Right lobe of liver (tissue), 6 donors: ENCODE measurements at regions not wholly inside any gene's neighbourhood (a gene's known extent, or its start where the extent isn't known, plus 50 kb on each side); places are given as distances from the start of the nearest gene placed in this dataset.

ENCODE experiments used
- ATAC-seq, 4 donors: fragments of 200-7000 bp; cut with Tn5 transposase; one replicate each; pipeline ENCODE4 v1.9.1; 2020; ENCODE audit warnings: mild to moderate bottlenecking in 4 of 4, moderate library complexity in 4 of 4
- DNase-seq, 3 donors: peaks; one replicate each; pipeline ENCODE4 v3.0.0-alpha.2; 2020
- H3K27ac ChIP-seq, 3 donors: fragments of 200-600 bp; one replicate each; pipeline ENCODE4 v1.8.0; 2022
- H3K27me3 ChIP-seq, 2 donors: fragments of 200-600 bp; one replicate each; pipeline ENCODE4 v1.8.0; 2022
- H3K36me3 ChIP-seq, 4 donors: fragments of 200-600 bp; sonication (generic) in 1 of 4; one replicate each; pipeline versions ENCODE4 v1.5.1 to v1.8.0; 2017 to 2022; ENCODE audit warnings: control low read depth in 1 of 4
- H3K4me1 ChIP-seq, 4 donors: fragments of 200-600 bp; sonication (generic) in 1 of 4; one replicate each; pipeline versions ENCODE4 v1.5.1 to v1.8.0; 2017 to 2022; ENCODE audit warnings: control low read depth in 1 of 4
- H3K4me3 ChIP-seq, 3 donors: fragments of 200-600 bp; one replicate each; pipeline ENCODE4 v1.8.0; 2022
- H3K9me3 ChIP-seq, 4 donors: fragments of 200-600 bp; sonication (generic) in 1 of 4; one replicate each; pipeline versions ENCODE4 v1.5.1 to v1.8.0; 2017 to 2022; ENCODE audit warnings: control low read depth in 1 of 4
- POLR2A ChIP-seq: fragments of 450-650 bp; IDR thresholded peaks from one replicate; pipeline ENCODE4 v1.6.1; 2017; ENCODE audit warnings: antibody characterized with exemption, mild to moderate bottlenecking
- WGBS: methylation state at CpG from one replicate; pipeline ENCODE4 v1.1.6; 2018; ENCODE audit warnings: low coverage, low lambda C conversion rate; ENCODE audit not compliant: insufficient coverage; ENCODE audit errors: missing lambda C conversion rate; 5-methylcytosine and 5-hydroxymethylcytosine counted together
- intact Hi-C, 2 donors: fragments of 100-400 bp; cut with DNase I; formaldehyde crosslinking; loops; one replicate each; pipeline versions ENCODE4 v1.11.2 to v1.14.1; 2022
- TF ChIP-seq, protein P1 (sequence below), 4 donors: fragments of 200-600 bp in 3 of 4; fragments of 450-650 bp in 1 of 4; IDR thresholded peaks; one replicate each; pipeline versions ENCODE4 v1.5.1 to v1.8.0; 2016 to 2022; ENCODE audit warnings: antibody characterized with exemption in 4 of 4, mild to moderate bottlenecking in 2 of 4
- donor health status: DM: no; HTN: yes; CAD: no.
- donor health status: DM: no; HTN: no; CAD: no.
- donor health status: DM: no; HTN: no; CAD: no.
- donor health status: DM: no; HTN: yes; CAD: no.
- donor health status: DM: no; HTN: yes; CAD: no.

DNA sequence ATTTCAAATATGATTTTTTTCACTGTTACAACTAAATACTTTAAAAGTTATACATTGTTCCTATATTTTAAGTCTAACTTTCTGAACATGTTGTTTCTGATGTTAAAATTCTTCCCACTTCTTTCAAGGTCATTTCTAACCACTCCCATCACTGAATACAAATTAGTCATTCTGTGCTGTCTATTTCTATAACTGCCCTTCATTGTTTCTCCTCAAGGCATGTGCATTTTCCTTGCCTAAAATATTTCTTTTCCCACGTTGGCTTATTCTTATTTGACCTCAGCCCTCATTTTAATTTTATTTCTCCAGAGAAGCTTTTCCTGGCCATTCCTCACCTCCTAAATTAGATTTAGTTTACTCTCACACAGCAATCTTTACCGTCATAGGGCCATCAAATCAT is 198.9 kb upstream of the GULP1 start:
- Histone ChIP-seq H3K27me3 (no peaks in the 10 kb centered on the region), H3K27ac (no peak overlapping the region), H3K9me3 (no peaks in the 10 kb centered on the region), H3K4me1 (no peaks in the 10 kb centered on the region), H3K4me3 (no peak overlapping the region), H3K36me3 (no peaks in the 10 kb centered on the region)
- ATAC-seq (no peak), DNase-seq (no peak)
- TF ChIP-seq, protein P1, sequence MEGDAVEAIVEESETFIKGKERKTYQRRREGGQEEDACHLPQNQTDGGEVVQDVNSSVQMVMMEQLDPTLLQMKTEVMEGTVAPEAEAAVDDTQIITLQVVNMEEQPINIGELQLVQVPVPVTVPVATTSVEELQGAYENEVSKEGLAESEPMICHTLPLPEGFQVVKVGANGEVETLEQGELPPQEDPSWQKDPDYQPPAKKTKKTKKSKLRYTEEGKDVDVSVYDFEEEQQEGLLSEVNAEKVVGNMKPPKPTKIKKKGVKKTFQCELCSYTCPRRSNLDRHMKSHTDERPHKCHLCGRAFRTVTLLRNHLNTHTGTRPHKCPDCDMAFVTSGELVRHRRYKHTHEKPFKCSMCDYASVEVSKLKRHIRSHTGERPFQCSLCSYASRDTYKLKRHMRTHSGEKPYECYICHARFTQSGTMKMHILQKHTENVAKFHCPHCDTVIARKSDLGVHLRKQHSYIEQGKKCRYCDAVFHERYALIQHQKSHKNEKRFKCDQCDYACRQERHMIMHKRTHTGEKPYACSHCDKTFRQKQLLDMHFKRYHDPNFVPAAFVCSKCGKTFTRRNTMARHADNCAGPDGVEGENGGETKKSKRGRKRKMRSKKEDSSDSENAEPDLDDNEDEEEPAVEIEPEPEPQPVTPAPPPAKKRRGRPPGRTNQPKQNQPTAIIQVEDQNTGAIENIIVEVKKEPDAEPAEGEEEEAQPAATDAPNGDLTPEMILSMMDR (IDR thresholded peaks at IDR 0.05): no peak
- no peak for TF ChIP-seq POLR2A
- WGBS: 45% methylated on average over 2 of the region's 2 CpGs
- intact Hi-C loops: no loop called here

- Histone ChIP-seq H3K9me3 (no peaks in the 10 kb centered on the region), H3K4me1 (no peaks in the 10 kb centered on the region), H3K36me3 (no peaks in the 10 kb centered on the region), H3K4me3 (no peak overlapping the region), H3K27ac (no peak overlapping the region), H3K27me3 (no peaks in the 10 kb centered on the region)
- TF ChIP-seq, protein P1 (IDR thresholded peaks at IDR 0.05): no peak
- TF ChIP-seq POLR2A: no peak
- no peak for DNase-seq
- 75% methylated on average over 3 of the region's 3 CpGs for WGBS
- ATAC-seq: no peak
- intact Hi-C loops: no loop called here
These were observed 194.8 kb upstream of the GULP1 start for GRCh38 chr2:188096910-188097309.

DNA sequence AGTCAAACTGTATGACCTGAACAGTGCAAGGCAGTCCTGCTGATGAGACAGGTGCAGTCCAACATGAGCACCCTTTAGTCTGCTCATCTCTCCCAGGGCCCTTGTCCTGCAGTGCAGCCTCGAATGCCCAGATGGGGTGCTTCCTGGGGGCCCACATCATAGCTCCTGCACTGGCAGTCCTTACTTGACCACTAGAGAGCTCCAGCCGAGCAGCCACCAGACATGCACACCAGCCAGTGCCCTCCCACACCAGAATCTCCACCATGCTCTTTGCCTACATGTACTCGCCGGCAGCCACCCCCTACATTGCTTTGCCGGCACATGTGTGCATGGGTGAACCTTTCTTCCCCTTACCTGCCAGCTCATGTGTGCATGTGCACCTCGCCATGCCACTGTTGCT is 188.8 kb upstream of the GULP1 start:
- no peak for ATAC-seq
- TF ChIP-seq, protein P1 (IDR thresholded peaks at IDR 0.05): no peak
- TF ChIP-seq POLR2A: no peak
- DNase-seq: no peak
- Histone ChIP-seq H3K27ac (no peak overlapping the region), H3K9me3 (no peaks in the 10 kb centered on the region), H3K36me3 (no peaks in the 10 kb centered on the region), H3K4me3 (no peak overlapping the region), H3K27me3 (no peaks in the 10 kb centered on the region), H3K4me1 (no peaks in the 10 kb centered on the region)
- intact Hi-C loops: no loop called here
- 83% methylated on average over 4 of the region's 6 CpGs for WGBS

DNA sequence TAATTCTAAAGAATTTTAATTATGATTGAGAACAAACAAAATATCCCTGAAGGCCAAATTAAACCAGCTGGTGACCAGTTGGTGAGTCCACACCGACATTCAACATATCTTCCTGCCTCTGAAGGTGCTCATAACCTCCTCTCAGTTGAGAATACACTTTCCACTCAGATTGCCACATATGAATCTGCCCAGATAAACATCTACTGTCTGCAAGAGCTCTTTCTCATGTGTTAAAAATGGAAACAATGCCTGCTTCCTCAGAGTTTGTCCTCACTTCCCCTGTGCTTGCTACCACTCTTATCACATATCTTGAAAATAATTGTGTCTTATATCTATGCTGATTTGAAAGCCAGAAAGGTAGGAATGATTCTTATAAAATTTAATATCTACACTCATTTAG is 177.7 kb upstream of the GULP1 start:
- 44% methylated on average over 1 of the region's 1 CpG for WGBS
- Histone ChIP-seq H3K4me3 (no peak overlapping the region), H3K36me3 (no peaks in the 10 kb centered on the region), H3K9me3 (no peaks in the 10 kb centered on the region), H3K27ac (no peak overlapping the region), H3K4me1 (no peaks in the 10 kb centered on the region), H3K27me3 (no peaks in the 10 kb centered on the region)
- TF ChIP-seq, protein P1 (IDR thresholded peaks at IDR 0.05): no peak
- TF ChIP-seq POLR2A: no peak
- intact Hi-C loops: no loop called here
- ATAC-seq (no peak), DNase-seq (no peak)

- H3K27ac ChIP-seq: no peak overlapping the region
- H3K9me3 ChIP-seq: no peaks in the 10 kb centered on the region
- WGBS: 17% methylated on average over 2 of the region's 2 CpGs
- no peaks in the 10 kb centered on the region for H3K36me3 ChIP-seq
- no peak overlapping the region for H3K4me3 ChIP-seq
- no peak for DNase-seq
- no peak for ATAC-seq
- no peaks in the 10 kb centered on the region for H3K4me1 ChIP-seq
- H3K27me3 ChIP-seq: no peaks in the 10 kb centered on the region
- TF ChIP-seq POLR2A: no peak
- TF ChIP-seq, protein P1 (IDR thresholded peaks at IDR 0.05): no peak
- intact Hi-C loops: no loop called here
These were observed 174.0 kb upstream of the GULP1 start for GRCh38 chr2:188117706-188118105.
